GM23338 (cell line): ENCODE measurements at regions not wholly inside any gene's neighbourhood (a gene's known extent, or its start where the extent isn't known, plus 50 kb on each side); places are given as distances from the start of the nearest gene placed in this dataset.

Experiments used
- ATAC-seq: fragments of 200-7000 bp; cut with Tn5 transposase; 3 replicates; pipeline ENCODE4 v1.9.1; 2020
- DNase-seq: peaks from one replicate; pipeline ENCODE4 v3.0.0-alpha.2; 2015; ENCODE audit warnings: low spot score
- H2AFZ ChIP-seq: fragments of 200-600 bp; sonication (generic); 2 replicates; pipeline ENCODE4 v1.8.0; 2016; ENCODE audit warnings: antibody characterized with exemption, mild to moderate bottlenecking, moderate library complexity
- H3F3A ChIP-seq: fragments of 200-600 bp; sonication (generic); replicated peaks from 2 replicates; pipeline ENCODE4 v1.8.0; 2017; ENCODE audit warnings: antibody characterized with exemption, mixed run types, low read depth
- H3K27ac ChIP-seq: fragments of 200-600 bp; sonication (generic); 2 replicates; pipeline ENCODE4 v1.6.1; 2016; ENCODE audit warnings: low read depth
- H3K27me3 ChIP-seq: fragments of 200-600 bp; sonication (generic); 2 replicates; pipeline ENCODE4 v1.8.0; 2016; ENCODE audit warnings: mild to moderate bottlenecking, mixed run types, moderate library complexity; ENCODE audit not compliant: insufficient read depth
- H3K36me3 ChIP-seq: fragments of 200-600 bp; sonication (generic); 2 replicates; pipeline ENCODE4 v1.8.0; 2016; ENCODE audit warnings: mild to moderate bottlenecking; ENCODE audit not compliant: insufficient read depth
- H3K4me1 ChIP-seq: fragments of 200-600 bp; sonication (generic); 2 replicates; pipeline ENCODE4 v1.8.0; 2016; ENCODE audit warnings: mild to moderate bottlenecking, moderate library complexity; ENCODE audit not compliant: insufficient read depth
- H3K4me2 ChIP-seq: fragments of 200-600 bp; sonication (generic); 2 replicates; pipeline ENCODE4 v1.7.1; 2017; ENCODE audit warnings: mixed run types
- H3K4me3 ChIP-seq: fragments of 200-600 bp; sonication (generic); 2 replicates; pipeline ENCODE4 v1.6.1; 2016; ENCODE audit warnings: mixed run types
- H3K79me2 ChIP-seq: fragments of 200-600 bp; sonication (generic); replicated peaks from 2 replicates; pipeline ENCODE4 v1.8.0; 2017; ENCODE audit warnings: mild to moderate bottlenecking; ENCODE audit not compliant: insufficient read depth
- H3K9me2 ChIP-seq: fragments of 200-600 bp; sonication (generic); 2 replicates; pipeline ENCODE4 v1.8.0; 2017; ENCODE audit not compliant: insufficient read depth
- H4K20me1 ChIP-seq: fragments of 200-600 bp; sonication (generic); replicated peaks from 2 replicates; pipeline ENCODE4 v1.8.0; 2017; ENCODE audit warnings: mild to moderate bottlenecking; ENCODE audit not compliant: insufficient read depth
- H3K27ac Mint-ChIP-seq: 2 replicates; pipeline ENCODE4 v1.8.0; 2020; ENCODE audit warnings: inconsistent platforms, mild to moderate bottlenecking, moderate library complexity, mixed read lengths
- H3K27me3 Mint-ChIP-seq: 3 replicates; pipeline ENCODE4 v1.8.0; 2022; ENCODE audit warnings: low read depth, mild to moderate bottlenecking, moderate library complexity, mixed read lengths, inconsistent platforms; ENCODE audit not compliant: insufficient read depth, poor library complexity
- H3K36me3 Mint-ChIP-seq: 3 replicates; pipeline ENCODE4 v1.8.0; 2021; ENCODE audit warnings: low read depth, mild to moderate bottlenecking, inconsistent platforms, moderate library complexity, mixed read lengths
- H3K4me1 Mint-ChIP-seq: 3 replicates; pipeline ENCODE4 v1.8.0; 2020; ENCODE audit warnings: mild to moderate bottlenecking, inconsistent platforms, mixed read lengths
- H3K4me3 Mint-ChIP-seq: 3 replicates; pipeline ENCODE4 v1.8.0; 2021; ENCODE audit warnings: moderate library complexity, mild to moderate bottlenecking, inconsistent platforms, mixed read lengths
- H3K9me3 Mint-ChIP-seq: 3 replicates; pipeline ENCODE4 v1.8.0; 2020; ENCODE audit warnings: moderate library complexity, mild to moderate bottlenecking, inconsistent platforms, mixed read lengths
- CREB1 ChIP-seq: fragments of 250-450 bp; sonication (Bioruptor Pico); IDR thresholded peaks from 2 replicates; pipeline ENCODE4 v1.5.0; 2020; ENCODE audit warnings: low read depth, mild to moderate bottlenecking, moderate library complexity
- CTCF ChIP-seq, 2 experiments: fragments of 200-600 bp in 1 of 2; sonication (generic) in 1 of 2; conservative IDR thresholded peaks; 2 replicates each; pipeline versions ENCODE4 v1.5.1 to v1.6.1; 2016 to 2017; ENCODE audit warnings: antibody characterized with exemption in 2 of 2, low read depth in 2 of 2, mild to moderate bottlenecking in 2 of 2, moderate library complexity in 1 of 2
- EZH2 ChIP-seq: fragments of 200-600 bp; sonication (generic); IDR thresholded peaks from one replicate; pipeline ENCODE4 v1.8.0; 2017; ENCODE audit warnings: antibody characterized with exemption, mild to moderate bottlenecking, low read depth; ENCODE audit not compliant: unreplicated experiment
- EZH2phosphoT487 ChIP-seq: fragments of 200-600 bp; sonication (generic); IDR thresholded peaks from one replicate; pipeline ENCODE4 v1.8.1; 2018; ENCODE audit warnings: antibody characterized with exemption; ENCODE audit not compliant: unreplicated experiment
- JUNB ChIP-seq: IDR thresholded peaks from one replicate; pipeline ENCODE4 v1.6.1; 2016; ENCODE audit warnings: antibody characterized with exemption; ENCODE audit not compliant: unreplicated experiment
- NANOG ChIP-seq: IDR thresholded peaks from 2 replicates; pipeline ENCODE4 v1.6.1; 2016; ENCODE audit warnings: antibody characterized with exemption, borderline replicate concordance
- POLR2AphosphoS5 ChIP-seq: IDR thresholded peaks from 2 replicates; pipeline ENCODE4 v1.6.1; 2016; ENCODE audit warnings: antibody characterized with exemption, low read depth
- STAT1 ChIP-seq: IDR thresholded peaks from one replicate; pipeline ENCODE4 v1.6.1; 2016; ENCODE audit warnings: antibody characterized with exemption; ENCODE audit not compliant: unreplicated experiment
- ZNF114 ChIP-seq: fragments of 250-450 bp; sonication (Bioruptor Pico); IDR thresholded peaks from 2 replicates; pipeline ENCODE4 v1.5.0; 2020; ENCODE audit warnings: mild to moderate bottlenecking, moderate library complexity
- ZNF331 ChIP-seq: fragments of 250-450 bp; sonication (Bioruptor Pico); IDR thresholded peaks from 2 replicates; pipeline ENCODE4 v1.5.0; 2020; ENCODE audit warnings: low read depth, mild to moderate bottlenecking, moderate library complexity
- ZNF462 ChIP-seq: fragments of 250-450 bp; sonication (Bioruptor Pico); IDR thresholded peaks from 2 replicates; pipeline ENCODE4 v1.5.0; 2020; ENCODE audit warnings: mild to moderate bottlenecking, moderate library complexity
- TF ChIP-seq, protein P1 (sequence below): IDR thresholded peaks from one replicate; pipeline ENCODE4 v1.6.1; 2018; ENCODE audit warnings: antibody characterized with exemption; ENCODE audit not compliant: unreplicated experiment
- TF ChIP-seq, protein P2 (sequence below): IDR thresholded peaks from 2 replicates; pipeline ENCODE4 v1.6.1; 2016; ENCODE audit warnings: antibody characterized with exemption

DNA sequence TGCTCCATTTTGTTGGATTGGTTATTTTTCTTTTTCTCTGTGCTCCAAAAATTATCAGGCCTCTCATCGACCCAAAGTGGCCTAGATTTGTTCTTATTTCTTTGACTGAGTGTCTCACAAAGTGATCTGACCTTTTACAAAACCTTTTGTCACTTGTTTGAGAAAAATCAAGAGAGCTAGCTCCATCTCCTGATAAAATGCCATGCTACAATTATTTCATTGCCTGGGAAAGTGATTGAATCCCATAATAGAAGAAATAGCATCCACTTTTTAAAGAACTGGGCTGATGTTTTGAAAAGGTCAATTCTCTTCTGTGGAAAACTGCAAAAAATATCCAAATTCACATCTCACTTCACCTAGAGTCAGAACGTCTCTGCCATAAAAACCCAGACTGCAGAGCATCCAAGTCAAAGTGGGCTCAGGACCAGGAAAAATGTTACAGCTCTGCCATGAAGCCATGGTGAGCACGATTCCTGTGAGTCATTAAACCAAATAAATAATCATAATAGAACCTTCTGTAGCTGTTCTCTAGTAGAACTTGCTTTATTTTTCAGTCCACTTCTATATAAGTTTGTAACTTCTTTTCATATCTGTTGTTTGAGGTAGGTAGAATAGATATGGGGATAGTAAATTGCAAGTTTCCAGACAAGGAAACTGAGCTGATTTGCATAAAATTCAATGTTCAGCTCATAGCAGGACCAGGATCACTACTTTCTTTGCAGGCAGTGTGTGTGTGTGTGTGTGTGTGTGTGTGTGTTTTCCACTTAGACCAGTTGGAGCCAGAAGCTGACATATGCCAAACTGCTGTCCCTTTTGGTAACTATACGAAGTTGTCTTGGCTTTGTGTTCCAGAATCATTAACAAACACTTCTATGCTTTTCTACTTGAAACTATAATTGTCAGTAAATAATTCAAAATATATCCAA lies 632.5 kb upstream of the ANKRD30A start:
- H3K4me1 Mint-ChIP-seq: peaks cover 4% of the 10 kb centered on the region; the same call in 2 of the 3 replicates
- H2AFZ ChIP-seq: no peak overlapping the region
- DNase-seq (no peak), ATAC-seq (no peak)
- TF ChIP-seq ZNF462 (no peak), NANOG (no peak), CREB1 (CRISPR knock-in tag) (no peak), STAT1 (no peak), POLR2AphosphoS5 (no peak), CTCF (conservative IDR thresholded peaks at IDR 0.05; ENCODE audit: low read depth in 2 of 2) (no peak), EZH2phosphoT487 (no peak), EZH2 (no peak), ZNF331 (CRISPR knock-in tag) (no peak), JUNB (no peak), ZNF114 (CRISPR knock-in tag) (no peak)
- TF ChIP-seq, protein P1, sequence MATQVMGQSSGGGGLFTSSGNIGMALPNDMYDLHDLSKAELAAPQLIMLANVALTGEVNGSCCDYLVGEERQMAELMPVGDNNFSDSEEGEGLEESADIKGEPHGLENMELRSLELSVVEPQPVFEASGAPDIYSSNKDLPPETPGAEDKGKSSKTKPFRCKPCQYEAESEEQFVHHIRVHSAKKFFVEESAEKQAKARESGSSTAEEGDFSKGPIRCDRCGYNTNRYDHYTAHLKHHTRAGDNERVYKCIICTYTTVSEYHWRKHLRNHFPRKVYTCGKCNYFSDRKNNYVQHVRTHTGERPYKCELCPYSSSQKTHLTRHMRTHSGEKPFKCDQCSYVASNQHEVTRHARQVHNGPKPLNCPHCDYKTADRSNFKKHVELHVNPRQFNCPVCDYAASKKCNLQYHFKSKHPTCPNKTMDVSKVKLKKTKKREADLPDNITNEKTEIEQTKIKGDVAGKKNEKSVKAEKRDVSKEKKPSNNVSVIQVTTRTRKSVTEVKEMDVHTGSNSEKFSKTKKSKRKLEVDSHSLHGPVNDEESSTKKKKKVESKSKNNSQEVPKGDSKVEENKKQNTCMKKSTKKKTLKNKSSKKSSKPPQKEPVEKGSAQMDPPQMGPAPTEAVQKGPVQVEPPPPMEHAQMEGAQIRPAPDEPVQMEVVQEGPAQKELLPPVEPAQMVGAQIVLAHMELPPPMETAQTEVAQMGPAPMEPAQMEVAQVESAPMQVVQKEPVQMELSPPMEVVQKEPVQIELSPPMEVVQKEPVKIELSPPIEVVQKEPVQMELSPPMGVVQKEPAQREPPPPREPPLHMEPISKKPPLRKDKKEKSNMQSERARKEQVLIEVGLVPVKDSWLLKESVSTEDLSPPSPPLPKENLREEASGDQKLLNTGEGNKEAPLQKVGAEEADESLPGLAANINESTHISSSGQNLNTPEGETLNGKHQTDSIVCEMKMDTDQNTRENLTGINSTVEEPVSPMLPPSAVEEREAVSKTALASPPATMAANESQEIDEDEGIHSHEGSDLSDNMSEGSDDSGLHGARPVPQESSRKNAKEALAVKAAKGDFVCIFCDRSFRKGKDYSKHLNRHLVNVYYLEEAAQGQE: no peak
- TF ChIP-seq, protein P2, sequence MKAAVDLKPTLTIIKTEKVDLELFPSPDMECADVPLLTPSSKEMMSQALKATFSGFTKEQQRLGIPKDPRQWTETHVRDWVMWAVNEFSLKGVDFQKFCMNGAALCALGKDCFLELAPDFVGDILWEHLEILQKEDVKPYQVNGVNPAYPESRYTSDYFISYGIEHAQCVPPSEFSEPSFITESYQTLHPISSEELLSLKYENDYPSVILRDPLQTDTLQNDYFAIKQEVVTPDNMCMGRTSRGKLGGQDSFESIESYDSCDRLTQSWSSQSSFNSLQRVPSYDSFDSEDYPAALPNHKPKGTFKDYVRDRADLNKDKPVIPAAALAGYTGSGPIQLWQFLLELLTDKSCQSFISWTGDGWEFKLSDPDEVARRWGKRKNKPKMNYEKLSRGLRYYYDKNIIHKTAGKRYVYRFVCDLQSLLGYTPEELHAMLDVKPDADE: no peak
- no peak overlapping the region for H3K27ac ChIP-seq
- H3K27me3 ChIP-seq: no peaks in the 10 kb centered on the region
- H3K9me3 Mint-ChIP-seq: no peaks in the 10 kb centered on the region; the same call in 2 of the 3 replicates
- no peaks in the 10 kb centered on the region for H3K36me3 Mint-ChIP-seq
- H3K36me3 ChIP-seq: no peaks in the 10 kb centered on the region
- no peak overlapping the region for H3K27ac Mint-ChIP-seq
- H3K4me3 Mint-ChIP-seq: no peak overlapping the region
- no peaks in the 10 kb centered on the region for H3F3A ChIP-seq
- no peak overlapping the region for H3K4me2 ChIP-seq
- no peaks in the 10 kb centered on the region for H4K20me1 ChIP-seq
- H3K4me1 ChIP-seq: peaks cover 5% of the 10 kb centered on the region
- H3K27me3 Mint-ChIP-seq: peaks cover 2% of the 10 kb centered on the region
- H3K4me3 ChIP-seq: no peak overlapping the region
- H3K79me2 ChIP-seq: no peaks in the 10 kb centered on the region
- 0 out of 2 replicates have a peak, but pooled peaks cover 15% of the 10 kb centered on the region for H3K9me2 ChIP-seq
